ENCODE measurements at regions not wholly inside any gene's neighbourhood (a gene's known extent, or its start where the extent isn't known, plus 50 kb on each side); places are given as distances from the start of the nearest gene placed in this dataset.

- ATAC-seq (ENCODE audit: low FRiP score): no peak
- TF ChIP-seq CTCF (IDR thresholded peaks at IDR 0.05): no peak
- no peak for DNase-seq (ENCODE audit: low spot score)
Measured at GRCh38 chr12:34368079-34368478, 345.8 kb downstream of the ALG10 start.

GRCh38 chr12:34371050-34371449 is 348.8 kb downstream of the ALG10 start:
- no peak for TF ChIP-seq CTCF (IDR thresholded peaks at IDR 0.05)
- ATAC-seq (ENCODE audit: low FRiP score) (no peak), DNase-seq (ENCODE audit: low spot score) (no peak)

GRCh38 chr12:34372003-34372402 is 349.7 kb downstream of the ALG10 start:
- no peak for TF ChIP-seq CTCF (IDR thresholded peaks at IDR 0.05)
- no peak for ATAC-seq (ENCODE audit: low FRiP score)

GRCh38 chr12:34373926-34374325 is 351.6 kb downstream of the ALG10 start:
- ATAC-seq (ENCODE audit: low FRiP score): no peak
- no peak for DNase-seq (ENCODE audit: low spot score)
- TF ChIP-seq CTCF (IDR thresholded peaks at IDR 0.05): no peak

More at GRCh38 chr12:34372003-34372402, 349.7 kb downstream of the ALG10 start:
- no peak for DNase-seq (ENCODE audit: low spot score)

GRCh38 chr12:34376133-34376799 is 354.0 kb downstream of the ALG10 start:
- no peak for DNase-seq (ENCODE audit: low spot score)
- no peak for ATAC-seq (ENCODE audit: low FRiP score)
- TF ChIP-seq CTCF (IDR thresholded peaks at IDR 0.05): no peak

- no peak for ATAC-seq (ENCODE audit: low FRiP score)
- no peak for TF ChIP-seq CTCF (IDR thresholded peaks at IDR 0.05)
- DNase-seq (ENCODE audit: low spot score): no peak
Measured at GRCh38 chr12:34377243-34378035, 355.1 kb downstream of the ALG10 start.

GRCh38 chr12:34379142-34379541 is 356.8 kb downstream of the ALG10 start:
- no peak for TF ChIP-seq CTCF (IDR thresholded peaks at IDR 0.05)
- DNase-seq (ENCODE audit: low spot score): no peak
- ATAC-seq (ENCODE audit: low FRiP score): no peak
